Spleen (tissue), 11 donors: ENCODE measurements at regions not wholly inside any gene's neighbourhood (a gene's known extent, or its start where the extent isn't known, plus 50 kb on each side); places are given as distances from the start of the nearest gene placed in this dataset.

ENCODE experiments used
- DNase-seq: peaks from one replicate; pipeline ENCODE4 v3.0.0-alpha.2; 2020
- H3K27ac ChIP-seq, 8 donors: fragments of 200-600 bp; sonication (generic) in 7 of 8; 1 replicate in 4 of 8; 2 replicates in 4 of 8; pipeline versions ENCODE4 v1.5.0 to v1.8.0; 2016 to 2021; ENCODE audit warnings: inconsistent platforms in 4 of 8, mild to moderate bottlenecking in 4 of 8, moderate library complexity in 1 of 8
- H3K27me3 ChIP-seq, 7 donors: fragments of 200-600 bp; sonication (generic) in 6 of 7; replicated peaks in 1 of 7; 1 replicate in 4 of 7; 2 replicates in 3 of 7; pipeline versions ENCODE4 v1.5.0 to v1.8.0; 2016 to 2021; ENCODE audit warnings: inconsistent platforms in 3 of 7, mild to moderate bottlenecking in 1 of 7
- H3K36me3 ChIP-seq, 6 donors: fragments of 200-600 bp; sonication (generic) in 5 of 6; 1 replicate in 4 of 6; 2 replicates in 2 of 6; pipeline versions ENCODE4 v1.5.0 to v1.8.0; 2016 to 2021; ENCODE audit warnings: inconsistent platforms in 2 of 6
- H3K4me1 ChIP-seq, 6 donors: fragments of 200-600 bp; sonication (generic) in 5 of 6; 1 replicate in 3 of 6; 2 replicates in 3 of 6; pipeline versions ENCODE4 v1.5.0 to v1.8.0; 2016 to 2021; ENCODE audit warnings: inconsistent platforms in 3 of 6
- H3K4me3 ChIP-seq, 8 donors: fragments of 200-600 bp; sonication (generic) in 7 of 8; 1 replicate in 4 of 8; 2 replicates in 4 of 8; pipeline versions ENCODE4 v1.5.0 to v1.8.0; 2016 to 2021; ENCODE audit warnings: inconsistent platforms in 4 of 8, mild to moderate bottlenecking in 4 of 8, moderate library complexity in 2 of 8
- H3K9me3 ChIP-seq, 8 donors: fragments of 200-600 bp; sonication (generic) in 7 of 8; 1 replicate in 4 of 8; 2 replicates in 4 of 8; pipeline versions ENCODE4 v1.5.0 to v1.8.0; 2016 to 2021; ENCODE audit warnings: inconsistent platforms in 4 of 8
- CTCF ChIP-seq, 11 experiments: fragments of 200-600 bp in 7 of 11; fragments of 450-650 bp in 4 of 11; sonication (generic) in 4 of 11; IDR thresholded peaks in 8 of 11; conservative IDR thresholded peaks in 3 of 11; 1 replicate in 7 of 11; 2 replicates in 4 of 11; pipeline versions ENCODE4 v1.4.0 to v1.8.0; 2016 to 2021; ENCODE audit warnings: antibody characterized with exemption in 11 of 11, inconsistent platforms in 4 of 11, mild to moderate bottlenecking in 1 of 11
- POLR2A ChIP-seq, 3 donors: fragments of 450-650 bp; IDR thresholded peaks; one replicate each; pipeline ENCODE4 v1.5.1; 2017; ENCODE audit warnings: antibody characterized with exemption in 3 of 3, mild to moderate bottlenecking in 1 of 3
- POLR2AphosphoS5 ChIP-seq, 3 donors: sonication (generic); formaldehyde crosslinking; IDR thresholded peaks; one replicate each; pipeline ENCODE4 v1.5.1; 2017; ENCODE audit warnings: antibody characterized with exemption in 3 of 3
- WGBS, 5 donors: extraction: QIAGEN DNeasy Blood & Tissue Kit in 3 of 5; methylation state at CpG; one replicate each; pipeline versions ENCODE4 v1.1.5 to v1.1.7; 2013 to 2018; 5-methylcytosine and 5-hydroxymethylcytosine counted together
- intact Hi-C: fragments of 100-400 bp; cut with DNase I; formaldehyde crosslinking; loops from one replicate; pipeline ENCODE4 v1.15.0; 2023; ENCODE audit warnings: low total_unique reads
- donor health status: healthy with polysubstance abuse.
- donor health status: DM: no; HTN: no; CAD: no; lungs with moderate emphysema.
- donor health status: DM: no; HTN: no; CAD: no.
- donor health status: Bipolar disorder and iron deficiency.
- donor health status: healthy.
- donor health status: DM: no; HTN: no; CAD: no.
- donor health status: DM: yes; HTN: yes; CAD: no.

GRCh38 chr11:127149410-127149809 is 148.8 kb upstream of the KIRREL3 start:
- Histone ChIP-seq H3K4me1 (no peaks in the 10 kb centered on the region), H3K27me3 (no peaks in the 10 kb centered on the region), H3K4me3 (no peak overlapping the region), H3K9me3 (no peaks in the 10 kb centered on the region), H3K27ac (no peak overlapping the region), H3K36me3 (no peaks in the 10 kb centered on the region)
- no peak for DNase-seq
- 78 to 93% (median 88%) methylated on average over 1 of the region's 1 CpG for WGBS, 5 donors
- TF ChIP-seq POLR2A (IDR thresholded peaks at IDR 0.05): no peak
- TF ChIP-seq CTCF (IDR thresholded peaks at IDR 0.05 in 8 of 11, conservative IDR thresholded peaks at IDR 0.05 in 3 of 11): no peak
- no peak for TF ChIP-seq POLR2AphosphoS5 (IDR thresholded peaks at IDR 0.05)
- intact Hi-C loops: no loop called here

GRCh38 chr11:127143251-127143650 is 142.7 kb upstream of the KIRREL3 start:
- Histone ChIP-seq H3K4me1 (no peaks in the 10 kb centered on the region), H3K9me3 (no peaks in the 10 kb centered on the region), H3K27ac (no peak overlapping the region), H3K27me3 (no peaks in the 10 kb centered on the region), H3K36me3 (no peaks in the 10 kb centered on the region), H3K4me3 (no peak overlapping the region)
- intact Hi-C loops: no loop called here
- TF ChIP-seq POLR2A (IDR thresholded peaks at IDR 0.05) (no peak), POLR2AphosphoS5 (IDR thresholded peaks at IDR 0.05) (no peak), CTCF (IDR thresholded peaks at IDR 0.05 in 8 of 11, conservative IDR thresholded peaks at IDR 0.05 in 3 of 11) (no peak)
- no peak for DNase-seq
- 84 to 95% (median 87%) methylated on average over 7 of the region's 7 CpGs for WGBS, 5 donors

- 83 to 93% (median 89%) methylated on average over 3 of the region's 3 CpGs for WGBS, 5 donors
- H3K27me3 ChIP-seq: no peaks in the 10 kb centered on the region
- intact Hi-C loops: no loop called here
- no peak overlapping the region for H3K27ac ChIP-seq
- H3K4me1 ChIP-seq: no peaks in the 10 kb centered on the region
- H3K36me3 ChIP-seq: no peaks in the 10 kb centered on the region
- no peak overlapping the region for H3K4me3 ChIP-seq
- DNase-seq: no peak
- no peaks in the 10 kb centered on the region for H3K9me3 ChIP-seq
- TF ChIP-seq CTCF (IDR thresholded peaks at IDR 0.05 in 8 of 11, conservative IDR thresholded peaks at IDR 0.05 in 3 of 11) (no peak), POLR2AphosphoS5 (IDR thresholded peaks at IDR 0.05) (no peak), POLR2A (IDR thresholded peaks at IDR 0.05) (no peak)
Measured at GRCh38 chr11:127138613-127139012, 138.0 kb upstream of the KIRREL3 start.

GRCh38 chr11:127137771-127138280 is 137.3 kb upstream of the KIRREL3 start:
- Histone ChIP-seq H3K36me3 (no peaks in the 10 kb centered on the region), H3K4me1 (no peaks in the 10 kb centered on the region), H3K4me3 (no peak overlapping the region), H3K27ac (no peak overlapping the region), H3K9me3 (no peaks in the 10 kb centered on the region), H3K27me3 (no peaks in the 10 kb centered on the region)
- no peak for DNase-seq
- TF ChIP-seq POLR2A (IDR thresholded peaks at IDR 0.05) (no peak), CTCF (IDR thresholded peaks at IDR 0.05 in 8 of 11, conservative IDR thresholded peaks at IDR 0.05 in 3 of 11) (no peak), POLR2AphosphoS5 (IDR thresholded peaks at IDR 0.05) (no peak)
- intact Hi-C loops: no loop called here
- 76 to 86% (median 79%) methylated on average over 15 of the region's 15 CpGs for WGBS, 5 donors
